Thoracic aorta (tissue), 2 donors: ENCODE measurements at regions not wholly inside any gene's neighbourhood (a gene's known extent, or its start where the extent isn't known, plus 50 kb on each side); places are given as distances from the start of the nearest gene placed in this dataset.
"Not testable (repeated sequence)": the region's sequence is repeated elsewhere in the genome, so short reads cannot be mapped to it uniquely, and the experiment has no call there.

ENCODE experiments used
- ATAC-seq: fragments of 150-250 bp; one replicate; pipeline ENCODE4 v1.8.0; 2017; ENCODE audit warnings: low read depth; ENCODE audit not compliant: insufficient number of reproducible peaks, low FRiP score
- DNase-seq: peaks from one replicate; pipeline ENCODE4 v3.0.0-alpha.2; 2020; ENCODE audit warnings: low spot score
- H3K27ac ChIP-seq, 2 donors: fragments of 200-600 bp; sonication (generic); 1 replicate in 1 of 2; 2 replicates in 1 of 2; pipeline ENCODE4 v1.5.1; 2016; ENCODE audit warnings: mild to moderate bottlenecking in 2 of 2, moderate library complexity in 2 of 2
- H3K27me3 ChIP-seq: fragments of 200-600 bp; sonication (generic); replicated peaks from 2 replicates; pipeline ENCODE4 v1.6.0; 2016; ENCODE audit warnings: mild to moderate bottlenecking; ENCODE audit not compliant: insufficient read depth
- H3K36me3 ChIP-seq: fragments of 200-600 bp; sonication (generic); one replicate; pipeline ENCODE4 v1.5.1; 2016
- H3K4me1 ChIP-seq, 2 donors: fragments of 200-600 bp; sonication (generic); 1 replicate in 1 of 2; 2 replicates in 1 of 2; pipeline versions ENCODE4 v1.5.1 to v1.6.0; 2016; ENCODE audit warnings: low read depth in 2 of 2, mild to moderate bottlenecking in 1 of 2; ENCODE audit not compliant: control insufficient read depth in 1 of 2
- H3K4me3 ChIP-seq: fragments of 200-600 bp; sonication (generic); 2 replicates; pipeline ENCODE4 v1.5.1; 2016; ENCODE audit warnings: mild to moderate bottlenecking
- H3K9me3 ChIP-seq: fragments of 200-600 bp; sonication (generic); 2 replicates; pipeline ENCODE4 v1.5.1; 2016
- TF ChIP-seq, protein P1 (sequence below): fragments of 200-600 bp; sonication (generic); IDR thresholded peaks from one replicate; pipeline ENCODE4 v1.5.1; 2019; ENCODE audit warnings: antibody characterized with exemption

DNA sequence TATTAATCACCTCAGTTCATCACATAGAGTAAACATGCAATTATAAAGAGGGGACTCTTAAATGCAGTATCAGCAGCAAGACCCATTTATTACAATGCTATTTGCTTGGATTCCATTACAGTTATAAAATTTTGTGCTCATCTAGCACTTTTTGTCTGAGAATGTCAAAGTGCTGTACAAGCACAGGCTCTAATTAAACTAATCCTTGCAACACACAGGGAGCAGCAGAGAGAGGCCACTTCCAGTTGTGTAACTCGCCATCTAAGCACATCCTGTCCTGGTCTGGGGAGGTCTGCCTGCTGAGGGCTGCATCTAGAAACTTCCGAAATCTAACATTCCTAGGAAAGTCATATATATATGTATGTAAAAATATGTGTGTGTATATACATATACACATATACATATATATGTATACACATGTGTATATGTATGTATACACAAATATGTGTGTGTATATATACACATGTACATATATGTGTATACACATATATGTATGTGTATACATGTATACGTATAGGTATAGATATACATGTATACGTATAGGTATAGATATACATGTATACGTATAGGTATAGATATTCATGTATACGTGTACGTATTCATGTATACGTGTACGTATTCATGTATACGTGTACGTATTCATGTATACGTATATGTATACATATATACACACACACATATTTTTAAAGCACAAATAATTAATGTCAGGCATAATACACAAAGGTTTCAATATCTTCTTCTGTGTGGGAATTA is 136.4 kb upstream of the JARID2 start:
- H3K27ac ChIP-seq, result no peak overlapping the region
- no peaks in the 10 kb centered on the region for H3K4me1 ChIP-seq
- DNase-seq (no peak), ATAC-seq (no peak)
- H3K36me3 ChIP-seq, result no peaks in the 10 kb centered on the region
- TF ChIP-seq, protein P1, sequence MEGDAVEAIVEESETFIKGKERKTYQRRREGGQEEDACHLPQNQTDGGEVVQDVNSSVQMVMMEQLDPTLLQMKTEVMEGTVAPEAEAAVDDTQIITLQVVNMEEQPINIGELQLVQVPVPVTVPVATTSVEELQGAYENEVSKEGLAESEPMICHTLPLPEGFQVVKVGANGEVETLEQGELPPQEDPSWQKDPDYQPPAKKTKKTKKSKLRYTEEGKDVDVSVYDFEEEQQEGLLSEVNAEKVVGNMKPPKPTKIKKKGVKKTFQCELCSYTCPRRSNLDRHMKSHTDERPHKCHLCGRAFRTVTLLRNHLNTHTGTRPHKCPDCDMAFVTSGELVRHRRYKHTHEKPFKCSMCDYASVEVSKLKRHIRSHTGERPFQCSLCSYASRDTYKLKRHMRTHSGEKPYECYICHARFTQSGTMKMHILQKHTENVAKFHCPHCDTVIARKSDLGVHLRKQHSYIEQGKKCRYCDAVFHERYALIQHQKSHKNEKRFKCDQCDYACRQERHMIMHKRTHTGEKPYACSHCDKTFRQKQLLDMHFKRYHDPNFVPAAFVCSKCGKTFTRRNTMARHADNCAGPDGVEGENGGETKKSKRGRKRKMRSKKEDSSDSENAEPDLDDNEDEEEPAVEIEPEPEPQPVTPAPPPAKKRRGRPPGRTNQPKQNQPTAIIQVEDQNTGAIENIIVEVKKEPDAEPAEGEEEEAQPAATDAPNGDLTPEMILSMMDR, result no peak
- H3K4me3 ChIP-seq, result no peak overlapping the region
- H3K9me3 ChIP-seq, result no peaks in the 10 kb centered on the region
- H3K27me3 ChIP-seq, result no peaks in the 10 kb centered on the region

DNA sequence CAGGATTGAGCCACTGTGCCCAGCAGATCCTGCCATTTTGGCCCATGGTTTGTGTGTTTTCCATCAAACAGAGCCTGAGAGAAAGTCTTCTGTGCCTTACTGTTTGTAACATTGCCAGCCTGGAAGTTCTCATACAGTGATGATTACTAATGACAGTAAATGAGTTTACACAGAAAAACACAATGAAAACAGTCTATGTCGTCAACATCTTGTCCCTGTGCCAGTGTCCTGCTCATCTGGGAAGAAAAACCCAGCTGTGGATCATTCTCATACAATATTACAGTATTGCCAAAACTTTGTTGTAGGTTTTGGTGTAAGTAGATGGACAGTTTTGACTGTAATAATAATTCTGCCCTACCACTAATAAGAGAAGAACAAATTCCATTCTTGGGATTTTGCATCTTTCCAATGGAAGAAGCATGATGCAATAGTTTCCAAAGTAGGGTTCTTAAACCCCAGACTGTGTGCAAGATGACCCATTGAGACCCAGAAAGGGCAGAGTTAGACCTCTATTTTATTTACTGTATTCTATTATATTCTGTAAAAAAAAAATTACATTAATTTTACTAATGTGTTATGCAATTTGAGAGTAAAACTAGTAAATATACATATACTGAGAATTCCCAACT is 135.0 kb upstream of the JARID2 start:
- ATAC-seq (no peak), DNase-seq (no peak)
- H3K4me3 ChIP-seq, result no peak overlapping the region
- no peaks in the 10 kb centered on the region for H3K4me1 ChIP-seq
- TF ChIP-seq, protein P1, result no peak
- H3K9me3 ChIP-seq, result no peaks in the 10 kb centered on the region
- H3K27me3 ChIP-seq, result no peaks in the 10 kb centered on the region
- no peaks in the 10 kb centered on the region for H3K36me3 ChIP-seq
- no peak overlapping the region for H3K27ac ChIP-seq

DNA sequence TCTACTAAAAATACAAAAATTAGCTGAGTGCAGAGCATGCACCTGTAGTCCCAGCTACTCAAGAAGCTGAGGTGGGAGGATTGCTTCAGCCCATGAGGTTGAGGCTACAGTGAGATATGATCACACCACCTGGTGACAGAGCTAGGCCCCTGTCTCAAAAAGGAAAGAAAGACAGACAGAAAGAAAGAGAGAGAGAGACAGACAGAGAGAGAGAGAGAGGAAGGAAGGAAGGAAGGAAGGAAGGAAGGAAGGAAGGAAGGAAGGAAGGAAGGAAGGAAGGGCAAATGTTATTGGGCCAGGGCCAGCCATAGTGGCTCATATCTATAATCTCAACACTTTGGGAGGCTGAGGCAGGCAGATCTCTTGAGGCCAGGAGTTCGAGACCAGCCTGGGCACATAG is 134.3 kb upstream of the JARID2 start:
- not testable (repeated sequence) for H3K9me3 ChIP-seq, ATAC-seq, DNase-seq, H3K27ac ChIP-seq, H3K36me3 ChIP-seq, H3K27me3 ChIP-seq, H3K4me1 ChIP-seq, H3K4me3 ChIP-seq

DNA sequence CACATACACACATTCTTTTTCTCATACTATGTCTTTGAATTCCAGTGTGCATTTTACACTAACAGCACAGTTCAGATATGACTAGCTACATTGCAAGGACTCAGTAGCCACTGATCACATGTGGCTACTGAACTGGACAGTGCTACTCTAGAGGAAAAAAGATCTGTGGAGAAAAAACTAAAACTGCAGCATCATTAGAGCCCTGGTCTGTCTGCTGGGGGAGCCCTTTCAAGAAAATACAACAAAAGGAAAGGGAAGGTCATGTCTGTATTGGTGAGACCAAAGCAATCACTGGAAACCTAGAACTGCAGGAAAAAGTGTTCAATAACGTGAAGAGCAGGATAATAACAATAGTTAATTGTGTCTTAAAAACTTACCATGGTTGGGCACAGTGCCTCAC is 132.3 kb upstream of the JARID2 start:
- H3K4me1 ChIP-seq, result no peaks in the 10 kb centered on the region
- H3K27ac ChIP-seq, result no peak overlapping the region
- no peaks in the 10 kb centered on the region for H3K27me3 ChIP-seq
- TF ChIP-seq, protein P1, result no peak
- no peak overlapping the region for H3K4me3 ChIP-seq
- ATAC-seq (no peak), DNase-seq (no peak)
- no peaks in the 10 kb centered on the region for H3K36me3 ChIP-seq
- no peaks in the 10 kb centered on the region for H3K9me3 ChIP-seq

DNA sequence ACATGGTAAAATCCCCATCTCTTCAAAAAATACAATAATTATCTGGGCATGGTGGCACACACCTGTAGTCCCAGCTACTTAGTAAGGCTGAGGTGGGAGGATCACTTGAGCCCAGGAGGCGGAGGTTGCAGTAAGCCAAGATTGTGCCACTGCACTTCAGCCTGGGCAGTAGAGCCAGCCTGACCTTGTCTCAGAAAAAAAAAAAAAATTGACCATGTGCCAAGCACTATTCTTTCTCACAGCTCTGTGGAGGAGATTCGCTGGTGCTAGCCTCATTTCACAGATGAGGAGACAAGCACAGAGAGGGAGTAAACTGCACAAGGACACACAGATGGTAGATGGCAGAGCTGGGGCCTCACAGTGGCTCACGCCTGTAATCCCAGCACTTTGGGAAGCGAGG is 131.8 kb upstream of the JARID2 start:
- H3K27ac ChIP-seq, result no peak overlapping the region
- no peaks in the 10 kb centered on the region for H3K4me1 ChIP-seq
- TF ChIP-seq, protein P1, result no peak
- no peaks in the 10 kb centered on the region for H3K36me3 ChIP-seq
- no peaks in the 10 kb centered on the region for H3K27me3 ChIP-seq
- no peak overlapping the region for H3K4me3 ChIP-seq
- ATAC-seq, result no peak
- no peaks in the 10 kb centered on the region for H3K9me3 ChIP-seq
- no peak for DNase-seq
